Kidney (tissue), 13 donors: ENCODE measurements at regions not wholly inside any gene's neighbourhood (a gene's known extent, or its start where the extent isn't known, plus 50 kb on each side); places are given as distances from the start of the nearest gene placed in this dataset.

Source experiments
- DNase-seq, 5 donors: peaks; one replicate each; pipeline ENCODE4 v3.0.0-alpha.2; 2013 to 2020
- FAIRE-seq: peaks from 2 replicates; lab custom pipeline; 2012; peaks lifted over from hg19 to GRCh38; lab: Jason Lieb, UNC
- H3K27ac ChIP-seq, 2 donors: one replicate each; pipeline ENCODE4 v1.7.0; 2013; ENCODE audit warnings: low read depth in 2 of 2, low read length in 2 of 2, inconsistent platforms in 1 of 2
- H3K27me3 ChIP-seq: one replicate; pipeline ENCODE4 v1.7.1; 2013; ENCODE audit warnings: low read length, inconsistent platforms; ENCODE audit not compliant: control insufficient read depth, insufficient read depth
- H3K36me3 ChIP-seq, 3 donors: one replicate each; pipeline versions ENCODE4 v1.7.0 to v1.7.1; 2013; ENCODE audit warnings: low read length in 3 of 3, control low read depth in 1 of 3, inconsistent platforms in 1 of 3; ENCODE audit not compliant: insufficient read depth in 3 of 3, control insufficient read depth in 2 of 3
- H3K4me1 ChIP-seq, 3 donors: one replicate each; pipeline versions ENCODE4 v1.7.0 to v1.7.1; 2013; ENCODE audit warnings: low read length in 3 of 3, inconsistent platforms in 1 of 3, low read depth in 1 of 3; ENCODE audit not compliant: control insufficient read depth in 2 of 3, insufficient read depth in 2 of 3
- H3K4me3 ChIP-seq, 3 donors: one replicate each; pipeline versions ENCODE4 v1.7.0 to v1.8.1; 2013; ENCODE audit warnings: low read length in 3 of 3, control low read depth in 1 of 3, inconsistent platforms in 1 of 3
- H3K9ac ChIP-seq, 3 donors: one replicate each; pipeline versions ENCODE4 v1.7.0 to v1.7.1; 2013; ENCODE audit warnings: low read length in 3 of 3, control low read depth in 1 of 3, inconsistent platforms in 1 of 3
- H3K9me3 ChIP-seq, 3 donors: one replicate each; pipeline versions ENCODE4 v1.7.0 to v1.7.1; 2013; ENCODE audit warnings: low read length in 3 of 3, control low read depth in 1 of 3, inconsistent platforms in 1 of 3; ENCODE audit not compliant: control insufficient read depth in 2 of 3, insufficient read depth in 1 of 3
- intact Hi-C: fragments of 100-400 bp; cut with DNase I; formaldehyde crosslinking; loops from one replicate; pipeline ENCODE4 v1.11.1; 2022
- TF ChIP-seq, protein P1 (sequence below): IDR thresholded peaks from 3 replicates; pipeline ENCODE4 v1.5.1; 2012; ENCODE audit warnings: mild to moderate bottlenecking, moderate library complexity, borderline replicate concordance; ENCODE audit not compliant: insufficient read depth; ENCODE audit errors: extremely low read depth
- donor health status: control.
- donor health status: control.
- donor health status: control.
- donor health status: control.
- donor health status: control.
- donor health status: DM: yes; HTN: yes; CAD: no.
- donor health status: Normal renal cell carcinoma (clear cell type).

DNA sequence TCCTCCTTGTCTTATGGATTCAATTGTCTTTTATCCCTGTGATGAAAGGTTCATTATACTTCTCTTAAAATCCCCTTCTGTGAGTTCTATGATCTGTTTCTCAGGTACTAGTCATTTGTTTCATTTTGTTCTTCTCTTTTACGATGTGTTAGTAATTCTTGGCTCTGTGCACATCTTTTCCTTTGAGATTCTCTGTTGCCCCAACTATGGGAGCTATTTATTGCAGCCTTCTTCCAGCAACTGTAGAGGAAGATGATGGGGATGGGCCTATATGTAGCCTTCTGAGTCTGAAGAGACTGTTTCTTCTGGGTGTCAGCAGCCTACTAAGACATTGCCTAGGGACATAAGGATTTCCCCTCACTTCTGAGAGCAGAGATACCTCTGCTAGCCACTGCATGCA lies 50.4 kb upstream of the TRERF1 start:
- H3K4me3 ChIP-seq, result no peak overlapping the region
- FAIRE-seq (no peak), DNase-seq (no peak)
- no peak overlapping the region for H3K9ac ChIP-seq
- H3K9me3 ChIP-seq, result peaks cover 0 to 2% (median 0%) of the 10 kb centered on the region in 3 donors
- TF ChIP-seq, protein P1, sequence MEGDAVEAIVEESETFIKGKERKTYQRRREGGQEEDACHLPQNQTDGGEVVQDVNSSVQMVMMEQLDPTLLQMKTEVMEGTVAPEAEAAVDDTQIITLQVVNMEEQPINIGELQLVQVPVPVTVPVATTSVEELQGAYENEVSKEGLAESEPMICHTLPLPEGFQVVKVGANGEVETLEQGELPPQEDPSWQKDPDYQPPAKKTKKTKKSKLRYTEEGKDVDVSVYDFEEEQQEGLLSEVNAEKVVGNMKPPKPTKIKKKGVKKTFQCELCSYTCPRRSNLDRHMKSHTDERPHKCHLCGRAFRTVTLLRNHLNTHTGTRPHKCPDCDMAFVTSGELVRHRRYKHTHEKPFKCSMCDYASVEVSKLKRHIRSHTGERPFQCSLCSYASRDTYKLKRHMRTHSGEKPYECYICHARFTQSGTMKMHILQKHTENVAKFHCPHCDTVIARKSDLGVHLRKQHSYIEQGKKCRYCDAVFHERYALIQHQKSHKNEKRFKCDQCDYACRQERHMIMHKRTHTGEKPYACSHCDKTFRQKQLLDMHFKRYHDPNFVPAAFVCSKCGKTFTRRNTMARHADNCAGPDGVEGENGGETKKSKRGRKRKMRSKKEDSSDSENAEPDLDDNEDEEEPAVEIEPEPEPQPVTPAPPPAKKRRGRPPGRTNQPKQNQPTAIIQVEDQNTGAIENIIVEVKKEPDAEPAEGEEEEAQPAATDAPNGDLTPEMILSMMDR, result no peak
- H3K27me3 ChIP-seq, result no peaks in the 10 kb centered on the region
- no peaks in the 10 kb centered on the region for H3K36me3 ChIP-seq
- intact Hi-C loops, result no loop called here
- no peak overlapping the region for H3K27ac ChIP-seq
- H3K4me1 ChIP-seq, result no peaks in the 10 kb centered on the region
